ENCODE measurements at regions not wholly inside any gene's neighbourhood (a gene's known extent, or its start where the extent isn't known, plus 50 kb on each side); places are given as distances from the start of the nearest gene placed in this dataset.
"Not testable (repeated sequence)": the region's sequence is repeated elsewhere in the genome, so short reads cannot be mapped to it uniquely, and the experiment has no call there.

GRCh38 chr6:68194846-68195478 lies 440.1 kb upstream of the ADGRB3 start:
- H3K4me3 ChIP-seq (ENCODE audit: low read depth, low read length): no peak overlapping the region
- no peak for TF ChIP-seq CTCF (IDR thresholded peaks at IDR 0.05; ENCODE audit: borderline replicate concordance, insufficient read depth, low read depth, low read length)

- no peak overlapping the region for H3K4me3 ChIP-seq (ENCODE audit: low read depth, low read length)
- TF ChIP-seq CTCF (IDR thresholded peaks at IDR 0.05; ENCODE audit: borderline replicate concordance, insufficient read depth, low read depth, low read length): no peak
These were observed 442.1 kb upstream of the ADGRB3 start for GRCh38 chr6:68192988-68193387.

GRCh38 chr6:68189217-68189815 lies 445.8 kb upstream of the ADGRB3 start:
- no peak for TF ChIP-seq CTCF (IDR thresholded peaks at IDR 0.05; ENCODE audit: borderline replicate concordance, insufficient read depth, low read depth, low read length)
- no peak overlapping the region for H3K4me3 ChIP-seq (ENCODE audit: low read depth, low read length)

GRCh38 chr6:68186870-68187269 lies 448.2 kb upstream of the ADGRB3 start:
- no peak overlapping the region for H3K4me3 ChIP-seq (ENCODE audit: low read depth, low read length)
- no peak for TF ChIP-seq CTCF (IDR thresholded peaks at IDR 0.05; ENCODE audit: borderline replicate concordance, insufficient read depth, low read depth, low read length)

GRCh38 chr6:68182386-68182785 lies 452.7 kb upstream of the ADGRB3 start:
- TF ChIP-seq CTCF (IDR thresholded peaks at IDR 0.05; ENCODE audit: borderline replicate concordance, insufficient read depth, low read depth, low read length): no peak
- H3K4me3 ChIP-seq (ENCODE audit: low read depth, low read length): no peak overlapping the region

GRCh38 chr6:68181027-68181426 lies 454.1 kb upstream of the ADGRB3 start:
- not testable (repeated sequence) for H3K4me3 ChIP-seq (ENCODE audit: low read depth, low read length)

- TF ChIP-seq CTCF (IDR thresholded peaks at IDR 0.05; ENCODE audit: borderline replicate concordance, insufficient read depth, low read depth, low read length): no peak
These were observed 461.5 kb upstream of the ADGRB3 start for GRCh38 chr6:68173616-68174015.

More at GRCh38 chr6:68173616-68174015, 461.5 kb upstream of the ADGRB3 start:
- H3K4me3 ChIP-seq (ENCODE audit: low read depth, low read length): no peak overlapping the region

Data from GM12875 (cell line).